HG02571 (cell line): ENCODE measurements at regions not wholly inside any gene's neighbourhood (a gene's known extent, or its start where the extent isn't known, plus 50 kb on each side); places are given as distances from the start of the nearest gene placed in this dataset.

Experiments
- ATAC-seq: cut with Tn5 transposase; IDR thresholded peaks from one replicate; pipeline ENCODE4 v1.9.1; 2021; ENCODE audit warnings: mild to moderate bottlenecking, moderate library complexity; ENCODE audit not compliant: unreplicated experiment

GRCh38 chr9:8188723-8189407, 389.3 kb upstream of the DMAC1 start:
- ATAC-seq = no peak

- ATAC-seq = no peak
Observed at GRCh38 chr9:8186560-8186959, 387.0 kb upstream of the DMAC1 start.

- no peak for ATAC-seq
Observed at GRCh38 chr9:8183618-8184017, 384.0 kb upstream of the DMAC1 start.

GRCh38 chr9:8179381-8180053, 379.9 kb upstream of the DMAC1 start:
- no peak for ATAC-seq

- no peak for ATAC-seq
Observed at GRCh38 chr9:8172000-8172399, 372.4 kb upstream of the DMAC1 start.

GRCh38 chr9:8168916-8169438, 369.4 kb upstream of the DMAC1 start:
- no peak for ATAC-seq

GRCh38 chr9:8160787-8161186, 361.2 kb upstream of the DMAC1 start:
- ATAC-seq = no peak

- ATAC-seq = no peak
Observed at GRCh38 chr9:8158574-8158973, 359.0 kb upstream of the DMAC1 start.

GRCh38 chr9:8157683-8158324, 358.2 kb upstream of the DMAC1 start:
- ATAC-seq = no peak

GRCh38 chr9:8156346-8156745, 356.8 kb upstream of the DMAC1 start:
- no peak for ATAC-seq

GRCh38 chr9:8155706-8156105, 356.1 kb upstream of the DMAC1 start:
- no peak for ATAC-seq

- ATAC-seq = no peak
Observed at GRCh38 chr9:8143677-8144076, 344.1 kb upstream of the DMAC1 start.

- ATAC-seq = no peak
Observed at GRCh38 chr9:8140557-8140956, 341.0 kb upstream of the DMAC1 start.

- no peak for ATAC-seq
Observed at GRCh38 chr9:8139756-8140155, 340.2 kb upstream of the DMAC1 start.

GRCh38 chr9:8136477-8136876, 336.9 kb upstream of the DMAC1 start:
- ATAC-seq = no peak

- no peak for ATAC-seq
Observed at GRCh38 chr9:8134635-8135034, 335.1 kb upstream of the DMAC1 start.

- no peak for ATAC-seq
Observed at GRCh38 chr9:8133606-8134005, 334.0 kb upstream of the DMAC1 start.

- ATAC-seq = no peak
Observed at GRCh38 chr9:8115570-8115969, 316.0 kb upstream of the DMAC1 start.

- ATAC-seq = no peak
Observed at GRCh38 chr9:8114826-8115225, 315.2 kb upstream of the DMAC1 start.

GRCh38 chr9:8106362-8106761, 306.8 kb upstream of the DMAC1 start:
- ATAC-seq = no peak

- ATAC-seq = no peak
Observed at GRCh38 chr9:8101607-8102006, 302.0 kb upstream of the DMAC1 start.

- no peak for ATAC-seq
Observed at GRCh38 chr9:8096091-8096490, 296.5 kb upstream of the DMAC1 start.
